ENCODE measurements at regions not wholly inside any gene's neighbourhood (a gene's known extent, or its start where the extent isn't known, plus 50 kb on each side); places are given as distances from the start of the nearest gene placed in this dataset.
"Not testable (repeated sequence)": the region's sequence is repeated elsewhere in the genome, so short reads cannot be mapped to it uniquely, and the experiment has no call there.

DNA sequence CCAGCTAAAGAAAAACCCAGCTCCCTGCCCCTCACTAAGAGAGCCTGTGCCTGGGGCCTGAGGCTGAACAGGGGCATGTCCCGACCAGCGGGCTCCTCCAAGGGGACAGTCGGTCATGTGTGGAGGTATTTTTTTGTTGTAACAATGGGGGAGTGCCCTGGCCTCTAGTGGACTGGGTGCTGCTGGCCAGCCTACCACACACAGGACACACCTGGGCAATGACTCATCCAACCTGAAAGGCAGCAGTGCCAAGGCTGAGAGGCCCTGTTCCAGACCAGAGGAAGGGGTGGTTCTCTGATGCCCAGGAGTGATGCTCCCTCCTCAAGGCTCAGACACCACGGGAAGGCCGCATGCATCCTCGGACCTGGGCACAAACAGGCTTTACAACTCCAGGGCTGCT lies 181.5 kb downstream of the OLFM1 start:
- no peak for DNase-seq (ENCODE audit: insufficient read length, low spot score)
- FAIRE-seq = no peak

DNA sequence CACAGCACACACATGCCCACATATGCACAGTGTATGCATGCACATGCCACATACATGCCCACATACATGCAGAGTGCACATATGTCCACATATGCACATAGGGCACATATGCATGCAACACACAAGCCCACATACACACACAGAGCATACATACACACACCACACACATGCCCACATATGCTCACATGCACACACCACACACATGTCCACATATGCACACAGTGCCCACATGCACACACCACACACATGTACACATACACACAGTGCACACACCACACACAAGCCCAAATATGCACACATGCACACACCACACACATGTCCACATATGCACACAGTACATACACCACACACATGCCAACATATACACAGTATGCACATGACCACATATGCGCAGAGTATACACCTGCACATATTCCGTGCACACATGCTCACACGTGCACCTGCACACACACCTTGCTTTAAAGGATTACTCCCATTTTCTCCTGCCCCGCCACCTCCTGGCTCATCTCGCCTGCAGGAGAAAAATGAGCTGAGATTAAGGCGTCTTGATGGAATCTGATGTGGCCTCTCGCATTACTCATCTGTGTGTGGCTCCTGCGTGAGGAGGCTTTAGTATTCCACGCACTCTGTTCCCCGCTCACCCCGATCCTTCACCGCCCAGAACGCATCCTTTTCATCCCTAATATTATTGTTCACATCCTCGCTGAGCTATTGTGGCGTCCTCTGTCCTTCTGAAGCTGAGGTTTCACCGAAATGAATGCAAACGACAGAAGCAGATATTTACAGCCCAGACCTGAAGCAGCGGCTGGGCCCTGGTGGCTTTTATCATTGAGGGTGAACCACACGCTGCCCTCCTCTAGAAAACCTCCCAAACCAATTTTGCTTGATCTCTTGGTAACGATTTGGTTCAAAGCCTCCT lies 182.7 kb downstream of the OLFM1 start:
- DNase-seq (ENCODE audit: insufficient read length, low spot score) (no peak), FAIRE-seq (no peak)

DNA sequence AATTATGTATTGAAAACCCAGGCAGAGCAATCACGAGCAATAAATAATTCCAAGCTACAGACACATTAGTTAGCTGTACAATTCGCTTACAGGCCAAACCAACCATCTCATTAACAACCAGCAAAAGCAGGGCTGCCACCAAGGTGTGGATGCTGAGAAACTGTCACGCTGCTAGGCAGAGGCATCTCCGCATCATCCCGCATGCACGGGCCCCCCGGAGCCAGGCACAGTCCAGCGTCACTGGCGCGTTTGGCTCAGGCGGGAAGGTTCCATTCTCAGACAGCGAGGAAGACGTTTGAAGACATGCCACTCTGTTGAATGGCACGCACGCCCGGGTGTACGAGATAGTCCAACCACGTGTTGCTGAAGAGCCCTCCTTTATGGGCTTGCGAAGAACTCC lies 184.0 kb downstream of the OLFM1 start:
- DNase-seq (ENCODE audit: insufficient read length, low spot score) = no peak
- FAIRE-seq = no peak

DNA sequence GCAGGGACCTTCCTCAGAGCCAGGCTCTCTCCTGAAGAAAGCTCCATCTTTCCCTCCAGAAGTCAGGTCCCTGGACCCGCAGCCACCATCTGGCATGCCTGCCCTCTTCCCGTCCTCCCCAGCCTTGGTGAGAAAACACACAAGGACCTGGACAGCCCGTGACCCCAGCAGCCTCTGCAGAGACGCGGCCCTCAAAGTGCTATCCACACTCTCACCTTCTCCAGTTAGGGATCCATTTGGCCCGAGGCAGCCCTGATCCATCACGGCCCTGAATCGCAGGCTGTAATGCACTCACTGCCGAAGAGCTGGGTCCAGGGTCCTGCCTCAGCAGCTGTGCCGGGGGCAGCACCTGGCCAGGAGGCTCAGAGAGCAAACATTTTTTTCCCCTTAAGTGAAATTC lies 185.1 kb downstream of the OLFM1 start:
- no peak for FAIRE-seq
- no peak for DNase-seq (ENCODE audit: insufficient read length, low spot score)

GRCh38 chr9:135273008-135273407 lies 185.5 kb downstream of the OLFM1 start:
- FAIRE-seq = no peak

GRCh38 chr9:135275163-135275562 lies 187.7 kb downstream of the OLFM1 start:
- DNase-seq (ENCODE audit: insufficient read length, low spot score) = no peak
- no peak for FAIRE-seq

More at GRCh38 chr9:135273008-135273407, 185.5 kb downstream of the OLFM1 start:
- no peak for DNase-seq (ENCODE audit: insufficient read length, low spot score)

GRCh38 chr9:135275571-135276289 lies 188.3 kb downstream of the OLFM1 start:
- FAIRE-seq (no peak), DNase-seq (ENCODE audit: insufficient read length, low spot score) (no peak)

DNA sequence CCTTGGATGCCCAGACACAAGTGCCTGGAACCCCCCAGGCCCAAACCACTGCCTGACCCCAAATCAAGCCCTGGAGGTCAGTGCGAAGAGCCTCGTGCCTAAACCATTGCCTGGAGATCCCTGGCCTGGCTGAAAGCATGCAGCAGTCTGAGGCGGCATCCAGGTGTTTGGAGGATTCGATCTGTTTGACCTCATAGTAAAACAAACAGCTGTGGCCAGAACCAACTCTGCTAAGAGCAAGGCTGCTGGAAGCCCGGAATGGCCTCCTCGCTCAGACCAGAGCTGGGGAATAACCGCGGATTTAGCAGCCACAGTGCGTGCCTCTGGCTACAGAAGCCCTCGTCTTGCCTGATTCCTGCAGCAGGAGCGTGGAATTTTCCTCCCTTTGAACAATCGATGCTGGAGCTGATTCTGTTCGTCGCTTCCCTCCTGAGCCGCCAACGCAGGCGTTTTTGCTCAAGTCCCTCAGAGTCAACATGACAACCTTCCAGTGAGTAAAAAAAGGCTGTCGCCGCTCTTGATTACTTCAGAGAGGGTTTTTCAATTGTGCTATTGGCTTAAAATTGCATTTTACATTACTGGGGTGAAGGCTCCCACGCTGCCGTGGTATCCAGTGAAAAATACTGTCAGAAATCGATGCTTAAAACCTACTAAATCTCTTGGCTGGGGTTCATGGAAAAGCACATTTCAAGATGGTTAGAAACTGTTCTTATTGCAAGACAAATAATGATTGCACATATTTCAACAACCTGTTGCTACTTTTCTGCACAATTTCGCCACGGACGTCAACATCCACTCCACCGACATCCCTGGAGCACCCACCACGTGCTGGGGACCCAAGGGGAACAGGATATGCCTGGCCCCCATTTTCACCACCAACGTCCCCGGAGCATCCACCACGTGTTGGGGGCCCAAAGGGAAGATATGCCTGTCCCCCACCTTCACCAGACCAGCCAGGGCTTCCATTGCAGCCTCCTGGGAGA lies 190.0 kb downstream of the OLFM1 start:
- no peak for FAIRE-seq
- DNase-seq (ENCODE audit: insufficient read length, low spot score) = no peak

DNA sequence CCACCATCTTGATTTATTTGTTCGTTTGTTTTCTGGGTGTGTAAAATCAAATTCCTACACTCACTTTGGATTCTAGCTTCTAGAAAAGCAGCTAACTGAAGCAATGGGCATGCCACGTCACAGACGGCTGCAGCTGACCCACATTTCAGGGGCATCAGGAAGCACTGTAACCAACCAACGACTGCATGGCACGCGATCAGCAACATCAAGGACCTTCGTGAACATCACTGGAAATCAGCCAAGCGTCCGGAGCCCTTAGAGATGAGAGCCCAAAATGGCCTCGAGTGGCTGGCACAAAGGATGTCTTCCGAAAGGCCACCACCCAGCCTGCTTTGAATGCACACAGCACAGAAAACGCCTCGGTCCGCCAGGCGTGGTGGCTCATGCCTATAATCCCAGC lies 191.1 kb downstream of the OLFM1 start:
- FAIRE-seq = no peak

DNA sequence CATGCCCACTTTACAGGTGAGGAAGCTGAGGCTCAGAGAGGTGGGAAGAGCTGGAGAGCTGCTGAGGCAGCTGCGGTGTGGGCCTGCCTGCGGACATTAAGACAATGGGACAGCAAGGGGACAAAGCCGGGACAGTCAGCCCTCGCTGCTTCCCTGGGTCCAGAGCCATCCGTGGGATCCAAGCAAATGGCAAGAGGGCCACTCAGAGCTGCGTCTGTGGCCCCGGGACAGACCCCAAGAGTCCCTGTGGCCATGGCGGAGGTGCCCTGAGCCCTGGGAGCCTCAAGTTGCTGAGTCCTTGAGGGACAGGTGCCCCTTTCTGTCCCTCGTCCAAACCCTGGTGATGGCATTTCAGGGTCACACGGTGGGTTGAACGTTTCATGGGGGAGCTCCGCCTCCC lies 191.9 kb downstream of the OLFM1 start:
- DNase-seq (ENCODE audit: insufficient read length, low spot score) = no peak
- FAIRE-seq = no peak

More for the DNA sequence above, 191.1 kb downstream of the OLFM1 start:
- no peak for DNase-seq (ENCODE audit: insufficient read length, low spot score)

DNA sequence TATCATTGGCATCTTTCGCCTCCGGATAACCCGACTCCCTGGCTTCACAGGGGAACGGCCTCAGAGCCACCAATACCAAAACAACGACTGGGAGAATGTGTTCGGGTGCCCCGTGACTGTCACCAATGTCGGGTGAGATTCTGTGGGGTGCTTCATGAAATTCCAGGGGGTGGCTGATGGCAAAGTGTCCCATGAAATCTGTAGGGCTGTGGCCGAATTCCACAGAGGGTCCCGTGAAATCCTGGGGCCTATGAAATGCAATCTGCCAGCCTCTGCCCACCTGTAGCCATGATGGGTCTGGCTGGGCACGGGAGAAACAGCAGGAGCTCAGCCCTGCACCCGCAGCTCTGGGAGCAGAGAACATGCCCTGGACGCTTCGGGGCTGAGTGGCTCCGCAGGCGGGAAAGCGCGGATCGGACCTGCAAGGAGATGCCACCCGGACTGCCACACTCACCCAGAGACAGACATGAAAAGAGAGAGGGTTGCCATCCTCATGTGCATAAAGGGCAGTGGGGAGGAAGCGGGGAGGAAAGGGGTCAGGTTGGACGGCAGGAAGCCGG lies 192.4 kb downstream of the OLFM1 start:
- DNase-seq (ENCODE audit: insufficient read length, low spot score) (no peak), FAIRE-seq (no peak)

GRCh38 chr9:135280666-135281065 lies 193.2 kb downstream of the OLFM1 start:
- DNase-seq (ENCODE audit: insufficient read length, low spot score) = no peak
- FAIRE-seq = no peak

DNA sequence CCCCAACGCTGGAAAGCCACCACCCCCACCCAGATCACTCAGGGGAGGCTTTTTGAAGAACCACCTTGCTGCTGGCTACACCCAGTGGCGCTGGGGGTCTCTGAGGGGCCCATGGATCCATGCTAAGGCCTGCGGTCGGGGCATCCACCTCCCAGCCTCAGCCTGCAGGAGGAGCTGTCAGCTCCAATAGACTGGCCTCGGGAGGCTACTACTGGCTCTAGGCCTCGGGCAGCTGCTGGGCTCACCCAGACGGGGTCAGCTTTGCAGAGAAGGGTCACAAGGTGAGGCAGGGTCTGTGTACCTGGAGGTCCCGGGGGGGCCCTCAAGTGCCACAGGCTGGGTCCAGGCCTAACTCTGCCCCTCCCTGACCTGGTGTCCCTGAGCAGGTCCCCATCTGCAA lies 193.7 kb downstream of the OLFM1 start:
- DNase-seq (ENCODE audit: insufficient read length, low spot score) (no peak), FAIRE-seq (no peak)

GRCh38 chr9:135281791-135282737 lies 194.6 kb downstream of the OLFM1 start:
- DNase-seq (ENCODE audit: insufficient read length, low spot score) (peak; percentile 27), FAIRE-seq (no peak)

- no peak for DNase-seq (ENCODE audit: insufficient read length, low spot score)
- no peak for FAIRE-seq
Observed at GRCh38 chr9:135282808-135283207, 195.3 kb downstream of the OLFM1 start.

DNA sequence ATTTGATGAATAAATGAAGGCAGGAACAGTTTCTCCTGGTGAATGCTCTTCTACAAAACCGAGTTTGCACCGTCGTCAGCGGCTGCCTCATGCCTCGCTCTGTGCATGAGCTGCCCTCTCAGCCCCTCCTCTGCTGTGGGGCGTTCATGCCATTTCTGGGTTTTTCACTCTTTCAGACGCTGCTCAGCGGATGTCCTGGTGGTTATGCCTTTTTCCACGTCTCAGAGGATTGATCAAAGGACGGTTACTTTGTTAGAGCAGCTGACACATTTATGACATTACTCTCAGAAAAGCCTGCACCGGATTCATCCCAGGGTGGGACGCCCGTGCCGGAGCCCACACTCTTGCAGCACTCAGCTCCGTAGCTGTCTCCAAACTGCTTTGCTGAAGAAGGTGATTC lies 195.9 kb upstream of the PPP1R26 start:
- FAIRE-seq (no peak), DNase-seq (ENCODE audit: insufficient read length, low spot score) (no peak)

- DNase-seq (ENCODE audit: insufficient read length, low spot score) (no peak), FAIRE-seq (no peak)
Observed at GRCh38 chr9:135284386-135285134, 195.0 kb upstream of the PPP1R26 start.

- not testable (repeated sequence) for FAIRE-seq; DNase-seq (ENCODE audit: insufficient read length, low spot score)
Observed at GRCh38 chr9:135286187-135286925, 193.2 kb upstream of the PPP1R26 start.
